ENCODE measurements at regions not wholly inside any gene's neighbourhood (a gene's known extent, or its start where the extent isn't known, plus 50 kb on each side); places are given as distances from the start of the nearest gene placed in this dataset.

DNA sequence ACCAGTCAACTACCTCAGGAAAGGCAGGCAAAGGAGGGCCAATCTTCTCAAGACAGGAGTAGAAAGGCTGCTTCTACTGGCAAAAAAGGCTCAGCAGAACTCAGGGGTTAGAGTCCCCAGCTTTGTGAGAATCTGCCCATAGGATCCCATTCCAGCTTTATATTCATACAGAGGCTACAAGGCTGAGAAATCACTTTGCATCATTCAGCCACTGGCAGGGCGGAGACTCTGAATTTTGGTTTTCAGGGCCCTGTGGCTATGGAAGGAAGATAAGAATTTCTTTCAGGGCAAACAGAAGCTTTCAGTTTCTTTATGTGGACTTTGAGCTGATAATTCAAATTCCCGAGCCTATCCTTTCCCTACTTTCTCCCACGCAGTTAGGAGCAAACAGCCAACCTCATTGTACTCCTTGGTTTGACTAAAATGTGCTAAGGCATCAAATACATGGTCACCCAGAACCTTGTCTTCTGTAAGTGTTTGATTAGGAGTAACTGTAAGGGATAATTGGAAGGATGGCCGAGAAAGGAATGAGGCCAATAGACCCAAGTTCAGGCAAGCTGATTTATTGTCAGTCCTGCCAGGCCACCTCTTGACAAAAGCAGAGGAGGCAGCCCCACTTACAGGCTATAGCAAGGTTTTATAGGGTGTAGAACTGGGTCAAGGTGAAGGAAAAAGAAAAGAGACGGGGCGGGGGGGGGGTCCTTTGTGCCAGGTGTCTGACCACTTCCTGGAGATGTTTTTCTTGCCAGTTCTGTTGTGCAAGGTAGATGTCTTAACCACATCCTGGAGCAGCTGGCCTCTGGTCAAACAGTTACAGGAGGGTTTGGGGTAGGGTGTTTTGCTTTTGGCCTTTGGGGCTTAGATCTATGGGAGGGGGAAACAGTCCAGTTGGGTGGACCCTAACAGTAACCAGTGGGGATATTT is 165.3 kb upstream of the PPP1R2C start:
- Histone ChIP-seq H3K27ac (peak overlapping the region in 2 of 4 donors; percentile 21 to 36), H3K36me3 (no peaks in the 10 kb centered on the region), H3K27me3 (no peaks in the 10 kb centered on the region), H3K4me3 (no peak overlapping the region), H3K4me1 (no peaks in the 10 kb centered on the region), H3K9me3 (peaks cover 0 to 3% (median 0%) of the 10 kb centered on the region in 4 donors)
- 69 to 73% methylated on average over 6 of the region's 6 CpGs for WGBS, 2 donors
- TF ChIP-seq, protein P1, sequence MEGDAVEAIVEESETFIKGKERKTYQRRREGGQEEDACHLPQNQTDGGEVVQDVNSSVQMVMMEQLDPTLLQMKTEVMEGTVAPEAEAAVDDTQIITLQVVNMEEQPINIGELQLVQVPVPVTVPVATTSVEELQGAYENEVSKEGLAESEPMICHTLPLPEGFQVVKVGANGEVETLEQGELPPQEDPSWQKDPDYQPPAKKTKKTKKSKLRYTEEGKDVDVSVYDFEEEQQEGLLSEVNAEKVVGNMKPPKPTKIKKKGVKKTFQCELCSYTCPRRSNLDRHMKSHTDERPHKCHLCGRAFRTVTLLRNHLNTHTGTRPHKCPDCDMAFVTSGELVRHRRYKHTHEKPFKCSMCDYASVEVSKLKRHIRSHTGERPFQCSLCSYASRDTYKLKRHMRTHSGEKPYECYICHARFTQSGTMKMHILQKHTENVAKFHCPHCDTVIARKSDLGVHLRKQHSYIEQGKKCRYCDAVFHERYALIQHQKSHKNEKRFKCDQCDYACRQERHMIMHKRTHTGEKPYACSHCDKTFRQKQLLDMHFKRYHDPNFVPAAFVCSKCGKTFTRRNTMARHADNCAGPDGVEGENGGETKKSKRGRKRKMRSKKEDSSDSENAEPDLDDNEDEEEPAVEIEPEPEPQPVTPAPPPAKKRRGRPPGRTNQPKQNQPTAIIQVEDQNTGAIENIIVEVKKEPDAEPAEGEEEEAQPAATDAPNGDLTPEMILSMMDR (IDR thresholded peaks at IDR 0.05) = no peak
- TF ChIP-seq POLR2A (IDR thresholded peaks at IDR 0.05) (no peak), POLR2AphosphoS5 (IDR thresholded peaks at IDR 0.05) (no peak), EP300 (IDR thresholded peaks at IDR 0.05) (no peak)
- ATAC-seq (ENCODE audit: low FRiP score in 2 of 2) = no peak
- peak in 1 of 2 donors; percentile 23 for DNase-seq

DNA sequence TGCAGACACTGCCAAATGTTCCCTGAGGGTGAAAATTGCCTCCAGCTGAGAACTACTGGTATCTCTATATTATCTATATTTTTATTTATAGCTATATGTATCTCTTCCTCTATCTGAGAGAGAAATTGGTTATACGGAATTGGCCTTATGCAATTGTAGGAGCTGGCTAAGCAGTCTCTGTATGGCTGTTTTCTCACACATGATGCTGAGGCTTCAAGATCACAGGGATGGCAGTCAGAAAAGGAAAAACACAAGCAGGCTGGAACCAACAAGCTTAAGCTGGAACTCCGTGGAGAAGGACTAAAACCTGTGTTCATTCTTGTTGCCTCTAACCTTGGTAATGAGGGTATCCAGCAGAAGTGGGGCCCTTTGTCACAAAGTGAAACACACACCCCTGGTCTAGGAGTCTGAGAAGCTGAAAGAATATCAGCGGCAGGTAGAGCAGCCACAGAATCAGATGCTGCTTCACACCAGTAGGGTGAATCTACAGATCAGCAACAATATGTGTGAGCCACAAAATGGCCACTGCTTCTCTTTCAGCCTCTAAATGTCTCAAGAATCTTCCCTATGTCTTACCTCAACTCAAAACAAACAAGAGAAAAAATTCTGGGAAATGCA is 166.5 kb upstream of the PPP1R2C start:
- H3K27me3 ChIP-seq = no peaks in the 10 kb centered on the region
- ATAC-seq (ENCODE audit: low FRiP score in 2 of 2) (no peak), DNase-seq (no peak)
- H3K36me3 ChIP-seq = no peaks in the 10 kb centered on the region
- 74 to 83% methylated on average over 3 of the region's 3 CpGs for WGBS, 2 donors
- H3K4me3 ChIP-seq = no peak overlapping the region
- no peaks in the 10 kb centered on the region for H3K9me3 ChIP-seq
- H3K27ac ChIP-seq = peak overlapping the region in 2 of 4 donors; percentile 17 to 26
- no peaks in the 10 kb centered on the region for H3K4me1 ChIP-seq
- TF ChIP-seq, protein P1 (IDR thresholded peaks at IDR 0.05) = no peak
- TF ChIP-seq POLR2A (IDR thresholded peaks at IDR 0.05) (no peak), EP300 (IDR thresholded peaks at IDR 0.05) (no peak), POLR2AphosphoS5 (IDR thresholded peaks at IDR 0.05) (no peak)

DNA sequence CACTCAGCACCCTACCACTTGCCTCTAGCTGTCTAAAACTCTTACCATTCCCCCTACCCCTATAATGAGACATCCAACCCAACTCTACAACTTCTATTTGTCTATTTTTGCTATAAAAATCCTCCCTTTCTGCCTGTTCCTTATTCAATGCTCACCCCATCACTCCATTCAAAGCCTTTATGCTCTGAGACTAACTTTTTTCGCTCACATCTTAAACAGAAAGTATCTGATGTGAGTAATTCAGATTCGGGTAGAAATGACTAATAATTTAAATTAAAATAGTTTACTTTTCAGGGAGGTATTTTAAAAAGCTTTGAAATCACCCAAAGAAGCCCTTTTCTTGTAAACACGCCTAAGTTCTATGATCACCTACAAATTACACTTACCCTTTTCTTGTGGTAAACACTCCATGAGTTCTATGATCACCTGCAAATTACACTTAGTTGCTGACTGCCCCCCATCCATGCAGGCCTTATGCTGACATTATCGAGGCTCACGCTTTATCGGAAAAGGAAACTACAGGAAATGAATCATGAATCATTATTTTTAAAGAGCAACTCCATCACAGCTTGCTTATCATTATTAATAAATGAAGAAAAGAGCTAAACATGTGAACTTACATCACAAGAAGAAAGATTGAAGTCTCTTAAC is 168.7 kb upstream of the PPP1R2C start:
- Histone ChIP-seq H3K4me3 (no peak overlapping the region), H3K9me3 (no peaks in the 10 kb centered on the region), H3K4me1 (no peaks in the 10 kb centered on the region), H3K27ac (no peak overlapping the region), H3K27me3 (no peaks in the 10 kb centered on the region), H3K36me3 (no peaks in the 10 kb centered on the region)
- ATAC-seq (ENCODE audit: low FRiP score in 2 of 2) = no peak
- 61 to 71% methylated on average over 6 of the region's 6 CpGs for WGBS, 2 donors
- DNase-seq = no peak
- TF ChIP-seq, protein P1 (IDR thresholded peaks at IDR 0.05) = no peak
- TF ChIP-seq POLR2A (IDR thresholded peaks at IDR 0.05) = no peak
- TF ChIP-seq POLR2AphosphoS5 (IDR thresholded peaks at IDR 0.05) = no peak
- no peak for TF ChIP-seq EP300 (IDR thresholded peaks at IDR 0.05)

DNA sequence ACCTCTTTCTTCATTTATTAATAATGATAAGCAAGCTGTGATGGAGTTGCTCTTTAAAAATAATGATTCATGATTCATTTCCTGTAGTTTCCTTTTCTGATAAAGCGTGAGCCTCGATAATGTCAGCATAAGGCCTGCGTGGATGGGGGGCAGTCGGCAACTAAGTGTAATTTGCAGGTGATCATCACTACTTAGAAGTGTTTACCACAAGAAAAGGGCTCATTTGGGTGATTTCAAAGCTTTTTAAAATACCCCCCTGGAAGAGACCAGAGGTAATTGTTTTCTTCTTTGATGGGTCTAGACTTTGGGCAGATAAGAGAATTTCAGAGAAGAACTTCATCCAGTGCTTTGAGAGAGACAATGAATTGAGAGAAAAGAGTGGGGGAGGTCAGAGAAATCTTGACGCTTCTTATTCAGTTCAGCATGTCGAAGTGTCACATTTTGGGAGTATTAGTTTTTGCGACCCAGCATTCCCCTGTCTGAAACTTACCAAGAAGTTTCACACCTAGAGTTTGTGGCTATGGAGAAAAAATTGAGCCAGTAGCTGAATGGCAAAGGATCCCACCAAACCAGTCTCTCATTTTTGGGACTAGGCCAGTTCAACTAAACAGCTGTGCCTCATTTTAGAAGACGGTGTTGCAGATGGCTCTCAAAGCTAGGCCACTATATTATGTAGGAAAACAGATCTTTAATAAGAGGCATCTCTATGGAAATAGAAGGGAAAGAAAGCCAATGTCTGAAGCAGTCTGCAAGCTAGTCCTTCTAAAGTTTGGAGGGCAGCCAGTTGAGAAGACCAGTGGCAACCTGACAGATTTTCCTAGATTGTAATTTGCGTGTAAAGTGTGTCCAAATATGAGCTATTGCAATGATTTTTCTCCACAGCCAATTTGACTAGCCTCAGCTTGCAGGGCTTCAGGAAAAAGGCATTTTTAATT is 171.0 kb upstream of the PPP1R2C start:
- no peaks in the 10 kb centered on the region for H3K9me3 ChIP-seq
- no peaks in the 10 kb centered on the region for H3K36me3 ChIP-seq
- no peaks in the 10 kb centered on the region for H3K4me1 ChIP-seq
- ATAC-seq (ENCODE audit: low FRiP score in 2 of 2) (peak in 1 of 2 donors; percentile 28), DNase-seq (no peak)
- WGBS, 2 donors = 38 to 77% methylated on average over 9 of the region's 9 CpGs
- H3K27ac ChIP-seq = peak overlapping the region in 1 of 4 donors; percentile 19
- no peaks in the 10 kb centered on the region for H3K27me3 ChIP-seq
- H3K4me3 ChIP-seq = no peak overlapping the region
- TF ChIP-seq POLR2AphosphoS5 (IDR thresholded peaks at IDR 0.05) (no peak), POLR2A (IDR thresholded peaks at IDR 0.05) (no peak), EP300 (IDR thresholded peaks at IDR 0.05) (no peak)
- TF ChIP-seq, protein P1 (IDR thresholded peaks at IDR 0.05) = no peak
